ENCODE measurements at regions not wholly inside any gene's neighbourhood (a gene's known extent, or its start where the extent isn't known, plus 50 kb on each side); places are given as distances from the start of the nearest gene placed in this dataset.

DNA sequence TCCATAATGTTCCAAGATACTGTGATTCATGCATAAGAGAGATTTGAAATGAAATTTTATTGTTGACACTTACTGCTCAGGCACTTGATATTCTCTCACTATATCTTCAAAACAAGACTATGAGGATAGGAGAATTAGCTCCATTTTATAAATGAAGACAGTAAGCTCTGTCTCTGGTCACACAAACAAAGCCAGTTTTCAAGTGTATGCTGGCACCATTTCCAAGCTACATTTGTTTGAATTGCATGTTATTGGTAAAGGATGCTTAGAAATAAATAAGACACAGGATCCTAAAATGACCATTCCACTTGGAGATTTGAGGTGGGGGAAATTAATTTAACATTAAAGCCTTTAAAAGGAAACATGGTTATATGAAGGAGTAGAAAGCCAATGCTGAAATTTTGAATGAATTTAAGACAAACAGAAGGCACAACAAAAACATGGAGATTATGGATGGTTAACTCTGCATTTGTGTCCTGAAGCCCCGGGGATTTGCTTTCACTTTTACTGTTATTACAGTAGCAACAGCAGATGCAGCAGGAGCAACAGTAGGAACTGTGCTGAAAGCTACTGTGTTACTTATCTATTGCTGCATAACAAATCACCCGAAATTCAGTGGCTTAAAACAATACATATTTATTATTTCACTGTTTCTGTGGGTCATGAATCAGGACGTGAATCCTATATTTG, 79.7 kb upstream of the ASTN2 start:
- ATAC-seq (no peak), DNase-seq (no peak)
- intact Hi-C loops (cut with DNase I) = no loop called here

DNA sequence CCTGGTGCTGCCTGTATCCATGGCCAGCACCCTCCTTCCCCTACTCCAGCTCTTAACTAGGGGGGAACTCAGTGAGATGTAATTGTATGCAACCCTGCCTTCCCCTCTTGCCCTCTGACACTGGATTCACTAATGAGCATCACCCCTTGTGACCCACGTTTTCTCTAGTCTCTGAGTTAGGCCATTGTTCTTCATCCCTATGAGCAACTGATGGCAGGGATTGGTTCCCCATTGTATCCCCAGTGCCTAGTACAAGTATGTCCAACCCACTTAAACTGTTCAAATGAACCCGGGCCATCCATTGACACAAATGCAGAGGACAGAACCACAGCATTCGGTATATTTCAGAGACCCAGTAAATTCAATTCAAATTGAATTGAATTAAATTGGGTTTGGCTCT, 77.6 kb upstream of the ASTN2 start:
- ATAC-seq (no peak), DNase-seq (no peak)
- intact Hi-C loops (cut with DNase I) = no loop called here

DNA sequence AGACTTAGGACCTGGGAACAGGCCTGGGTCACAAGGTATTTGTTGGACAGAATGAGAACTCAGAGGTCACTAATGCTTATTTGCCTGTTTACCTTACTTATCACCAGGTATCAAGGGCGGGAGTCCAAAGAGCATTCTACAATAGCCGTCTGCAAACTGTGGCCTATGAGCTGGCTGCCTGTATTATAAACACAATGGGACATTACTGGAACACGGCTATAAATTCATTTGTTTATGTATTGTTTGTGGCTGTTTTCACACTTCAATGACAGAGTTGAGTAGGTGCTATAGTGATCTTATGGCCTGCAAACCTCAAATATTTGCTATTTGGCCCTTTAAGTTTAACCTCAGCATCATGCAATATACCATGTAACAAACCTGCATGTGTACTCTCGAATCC, 76.6 kb upstream of the ASTN2 start:
- DNase-seq = no peak
- intact Hi-C loops (cut with DNase I) = no loop called here
- no peak for ATAC-seq

DNA sequence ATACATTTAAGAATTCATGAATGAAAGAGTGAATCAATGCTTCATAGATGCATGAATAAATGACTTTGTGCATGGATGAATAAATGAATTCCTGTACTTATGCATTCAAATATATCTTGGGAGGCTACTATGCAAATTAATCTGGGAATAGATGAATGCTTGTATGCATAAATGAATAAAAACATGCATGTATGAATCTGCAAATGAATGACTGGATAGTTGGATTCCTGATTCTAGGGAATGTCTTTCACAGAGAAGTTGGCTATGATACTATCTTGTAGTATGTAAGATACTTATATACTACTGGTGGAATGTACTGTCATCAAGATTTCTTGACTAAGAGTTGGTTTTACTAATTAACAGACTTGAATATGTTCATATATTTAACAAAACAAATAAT, 75.3 kb upstream of the ASTN2 start:
- no peak for ATAC-seq
- intact Hi-C loops (cut with DNase I) = no loop called here
- DNase-seq = no peak

DNA sequence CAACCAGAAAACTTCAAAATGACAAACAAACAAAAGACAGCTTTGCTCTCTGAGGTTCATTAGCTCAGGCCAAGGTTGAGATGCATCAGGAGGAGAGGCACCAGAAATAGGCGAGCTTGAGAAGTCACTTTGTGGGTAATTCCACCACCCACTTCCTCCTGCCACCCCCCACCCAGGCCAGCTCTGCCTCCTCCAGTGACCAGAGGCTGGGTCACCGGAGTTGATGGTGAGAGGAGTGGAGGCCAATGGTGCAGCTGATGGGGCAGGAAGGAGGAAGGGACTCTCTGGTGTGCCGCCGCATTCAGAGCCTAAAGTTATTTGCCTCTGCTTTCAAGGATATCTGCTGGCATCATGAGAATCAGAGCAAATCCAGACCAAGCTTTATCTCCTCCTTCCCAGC, 73.8 kb upstream of the ASTN2 start:
- ATAC-seq = no peak
- intact Hi-C loops (cut with DNase I) = no loop called here
- no peak for DNase-seq

DNA sequence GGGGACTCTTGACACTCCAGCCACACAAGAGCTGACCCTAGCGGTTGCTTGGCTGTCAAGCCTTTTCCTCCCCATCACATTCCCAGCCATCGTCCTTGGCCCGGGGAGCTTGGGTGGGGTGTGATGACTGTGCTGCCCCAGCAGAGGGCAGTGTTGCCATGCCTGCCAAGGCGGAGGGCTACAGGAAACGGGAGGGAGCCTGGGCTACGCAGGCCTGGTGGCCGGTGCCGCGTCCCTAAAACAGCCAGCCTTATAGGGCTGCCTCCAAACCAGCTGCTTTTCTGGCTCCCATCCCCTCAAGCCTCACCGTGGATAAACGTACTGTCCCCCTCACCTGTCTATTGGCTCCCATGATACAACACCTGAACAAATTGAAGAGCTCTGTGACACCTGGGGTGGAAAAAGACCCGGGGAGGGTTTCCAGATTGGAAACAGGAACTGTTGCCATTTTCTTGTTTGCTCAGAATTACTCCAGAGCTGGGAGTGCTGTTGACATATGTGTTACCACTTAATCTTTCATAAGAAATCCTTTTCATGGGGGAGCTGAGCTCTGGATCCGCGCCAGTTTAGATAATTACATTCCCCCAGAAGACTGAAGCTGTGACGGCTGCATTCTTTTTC, 72.8 kb upstream of the ASTN2 start:
- DNase-seq (peak; percentile 69), ATAC-seq (peak; percentile 89 to 96)
- intact Hi-C loops (cut with DNase I) = loop anchor here in 1 of 2 donors (1.0 kb wide), 1 partner anchor 71 kb away; no protein-coding TSS in a partner anchor

DNA sequence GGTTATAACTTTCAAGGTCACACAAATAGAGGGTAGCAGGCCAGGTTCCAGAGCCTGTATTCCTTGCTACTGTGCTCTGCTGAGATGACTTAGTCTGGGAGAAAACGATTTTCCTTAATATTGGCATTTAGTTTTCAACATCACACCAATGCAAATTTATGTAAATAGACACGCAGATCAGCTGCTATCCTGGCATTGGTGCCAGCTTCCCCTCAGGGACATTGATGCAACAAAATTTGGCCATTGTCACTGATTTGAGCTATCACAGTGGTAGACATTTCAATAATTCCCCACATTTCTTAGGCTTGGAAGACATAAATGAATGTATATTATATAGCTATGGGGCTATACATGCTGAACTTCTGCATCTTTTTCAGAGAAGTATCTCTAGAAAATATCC, 71.6 kb upstream of the ASTN2 start:
- intact Hi-C loops (cut with DNase I) = no loop called here
- no peak for DNase-seq
- no peak for ATAC-seq

DNA sequence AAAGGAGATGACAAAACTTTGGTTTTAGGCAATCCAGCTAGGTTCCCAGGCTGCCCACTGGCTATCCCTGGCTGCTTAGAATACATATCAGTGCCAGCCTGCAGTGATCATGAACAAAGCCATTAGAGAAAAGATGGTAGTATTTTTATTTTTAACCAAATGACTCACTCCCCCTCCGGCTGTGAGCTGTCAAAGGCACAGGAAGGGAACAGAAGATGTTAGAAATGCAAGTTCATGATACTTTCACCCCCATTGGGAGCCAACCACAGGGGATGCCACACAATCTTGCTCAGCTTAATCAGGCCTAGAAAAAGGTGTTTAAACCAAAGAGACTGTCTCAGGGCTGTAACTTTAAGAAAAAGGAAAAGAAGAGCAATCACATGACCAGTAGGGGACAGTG, 70.3 kb upstream of the ASTN2 start:
- DNase-seq (no peak), ATAC-seq (no peak)
- intact Hi-C loops (cut with DNase I) = no loop called here

DNA sequence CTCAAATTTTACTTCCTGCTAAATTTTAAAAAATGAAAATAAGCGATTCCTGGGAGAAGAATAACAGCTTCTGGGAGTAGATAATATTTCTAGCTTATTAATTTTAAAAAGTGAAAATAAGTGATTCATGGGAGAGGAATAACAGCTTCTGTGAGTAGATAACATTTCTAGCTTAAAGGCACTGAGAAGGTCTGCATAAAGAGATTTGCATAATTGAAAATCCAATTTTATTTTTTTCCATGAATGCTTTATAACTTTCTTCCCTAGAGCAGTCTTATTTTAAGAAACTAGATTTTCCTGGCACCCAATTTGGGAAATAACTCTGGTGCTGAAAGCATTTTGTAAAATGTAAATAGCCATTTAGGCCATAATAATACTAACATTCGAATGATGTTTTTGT, 65.9 kb upstream of the ASTN2 start:
- ATAC-seq = no peak
- no peak for DNase-seq
- intact Hi-C loops (cut with DNase I) = no loop called here

DNA sequence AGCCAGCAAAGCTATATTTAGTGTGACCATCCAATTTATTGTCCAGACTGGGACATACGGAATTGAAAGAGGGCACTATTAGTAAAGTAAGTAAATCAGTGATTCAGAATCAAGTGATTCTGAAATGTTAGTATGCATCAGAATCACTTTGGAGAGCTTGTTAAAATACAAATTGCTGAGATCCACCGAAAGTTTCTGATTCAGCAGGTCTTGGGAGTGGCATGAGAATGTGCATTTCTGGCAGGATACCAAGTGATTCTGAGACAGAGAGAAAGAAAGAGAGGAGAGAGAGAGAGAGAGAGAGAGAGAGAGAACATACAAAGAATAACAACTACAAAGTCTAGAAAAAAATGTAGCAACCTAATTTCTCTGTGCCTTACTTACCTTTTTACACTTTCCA, 65.4 kb upstream of the ASTN2 start:
- DNase-seq (no peak), ATAC-seq (no peak)
- intact Hi-C loops (cut with DNase I) = no loop called here

DNA sequence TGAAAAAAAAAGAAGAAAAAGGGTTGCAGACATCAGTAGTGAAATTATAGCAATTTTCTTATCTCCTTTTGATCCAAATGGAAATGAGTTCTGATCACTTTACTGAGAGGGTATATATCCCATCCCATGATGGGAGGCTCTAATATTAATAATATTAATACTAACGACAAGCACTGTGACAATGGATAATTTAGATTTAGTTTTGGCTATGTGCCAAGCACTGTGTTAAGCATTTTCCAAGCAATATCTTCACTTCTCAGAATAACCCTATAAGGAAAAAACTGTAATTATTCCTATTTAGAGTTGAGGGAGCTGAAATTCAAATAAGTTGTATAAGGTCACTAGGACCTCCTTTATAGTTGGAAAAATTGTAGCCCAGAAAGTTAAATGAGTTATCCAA, 58.4 kb upstream of the ASTN2 start:
- intact Hi-C loops (cut with DNase I) = no loop called here
- no peak for ATAC-seq
- DNase-seq = no peak

DNA sequence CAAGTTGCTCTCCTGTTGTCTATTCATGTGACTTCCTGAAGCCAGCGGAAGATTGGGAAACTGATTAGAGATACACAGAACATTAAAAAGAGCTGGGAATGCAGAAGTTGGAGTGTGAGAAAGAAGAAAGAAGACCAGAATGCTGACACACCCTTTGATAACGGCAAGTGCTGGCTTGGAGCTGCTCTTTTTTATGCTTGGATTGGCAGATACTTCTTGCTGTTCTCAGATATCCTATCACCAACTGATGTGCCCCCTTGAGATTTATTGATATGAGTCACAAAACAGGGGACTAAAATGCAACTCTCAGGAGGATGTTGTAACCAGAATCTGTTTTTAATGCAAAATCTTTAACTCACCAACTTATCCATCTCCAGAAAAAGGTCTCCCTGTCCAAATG, 56.0 kb upstream of the ASTN2 start:
- intact Hi-C loops (cut with DNase I) = no loop called here
- DNase-seq (no peak), ATAC-seq (no peak)

DNA sequence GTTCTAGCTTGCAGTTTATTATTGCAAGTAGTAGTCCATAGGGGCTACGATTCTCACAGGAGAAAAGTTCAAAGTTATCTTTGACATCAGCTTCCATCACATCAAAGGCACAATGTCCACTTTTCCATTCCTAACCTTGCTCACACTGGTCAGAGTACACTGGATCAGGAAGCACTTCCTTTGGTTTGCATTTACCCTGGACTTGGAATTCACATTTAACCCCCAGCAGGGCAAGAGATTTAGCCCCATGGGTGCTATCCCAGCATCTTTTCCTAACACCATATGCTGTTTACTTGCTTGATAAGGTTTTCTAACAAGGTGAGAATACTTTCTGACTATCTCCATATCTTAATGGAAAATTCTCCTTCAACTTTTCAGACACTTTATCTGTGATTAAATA, 55.6 kb upstream of the ASTN2 start:
- ATAC-seq (no peak), DNase-seq (no peak)
- intact Hi-C loops (cut with DNase I) = no loop called here

DNA sequence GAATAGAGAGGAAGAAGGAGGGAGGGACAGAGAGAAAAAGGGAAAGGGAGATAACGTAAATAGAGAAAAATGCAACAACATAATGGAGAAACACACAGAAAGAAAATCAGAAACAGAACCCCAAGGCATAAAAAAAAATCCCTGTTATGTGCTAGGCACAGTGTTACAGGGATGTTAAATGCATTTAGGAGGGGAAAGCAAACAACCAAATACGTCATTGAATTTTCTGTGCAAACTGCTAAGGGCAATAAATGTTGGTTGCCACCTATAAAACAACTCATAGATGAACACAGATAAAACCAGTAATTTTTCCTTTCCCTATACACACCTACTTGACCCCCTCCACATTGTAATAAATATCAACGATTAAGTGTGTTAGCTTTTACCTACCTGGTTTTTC, 51.3 kb upstream of the ASTN2 start:
- intact Hi-C loops (cut with DNase I) = no loop called here
- ATAC-seq (no peak), DNase-seq (no peak)

DNA sequence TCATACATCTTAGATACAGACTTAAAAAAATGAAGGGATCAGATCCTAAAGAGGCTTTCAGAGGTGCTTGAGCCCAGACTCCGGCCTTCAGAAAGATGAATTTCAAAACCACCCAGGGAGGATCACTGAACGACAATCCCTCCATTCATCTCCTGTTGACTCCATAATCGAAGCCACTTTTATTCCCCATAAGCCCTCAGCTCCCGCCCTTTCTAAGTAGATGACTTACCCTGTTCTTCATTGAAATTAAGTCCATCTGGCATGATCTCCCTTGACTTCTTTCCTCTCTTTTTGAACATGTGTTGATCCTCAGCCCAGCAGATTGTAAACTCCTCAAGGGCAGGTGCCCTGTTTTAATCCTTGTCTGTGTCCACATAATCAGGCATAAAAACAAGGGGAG, 50.8 kb upstream of the ASTN2 start:
- intact Hi-C loops (cut with DNase I) = no loop called here
- ATAC-seq = no peak
- DNase-seq = no peak

DNA sequence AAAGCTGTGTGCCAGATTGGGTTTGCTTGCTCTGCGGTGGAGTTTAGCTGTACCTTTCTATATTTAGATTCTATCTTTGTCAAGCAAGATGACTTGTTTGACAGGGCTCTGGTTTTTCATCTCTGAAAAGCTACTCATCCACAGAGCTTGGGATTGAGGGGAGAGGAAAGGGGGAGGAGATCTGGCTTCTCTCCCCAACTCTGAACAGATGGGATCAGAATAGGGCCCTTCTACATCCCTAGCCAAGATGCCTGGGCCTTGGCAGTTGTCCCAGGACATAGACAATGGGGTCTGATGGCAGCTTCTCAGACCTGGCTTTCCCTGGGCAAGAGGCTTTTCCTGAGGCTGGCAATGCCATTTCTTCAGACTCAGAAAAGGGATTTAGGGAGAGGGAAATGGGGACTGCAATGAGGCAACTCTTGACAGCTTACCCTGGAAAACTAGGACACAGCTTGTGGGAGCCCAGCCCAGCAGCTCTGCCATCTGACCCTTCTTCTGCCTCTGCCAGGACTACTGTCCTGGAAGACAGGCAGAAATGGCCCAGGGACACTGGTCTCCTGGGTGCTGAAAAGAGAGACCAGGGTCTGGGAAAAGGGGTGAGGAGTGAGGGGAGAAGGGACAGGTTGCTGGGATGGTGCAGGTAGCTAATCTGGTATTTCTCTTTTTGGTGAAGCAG, 50.2 kb upstream of the ASTN2 start:
- intact Hi-C loops (cut with DNase I) = no loop called here
- ATAC-seq (peak in 1 of 2 donors; percentile 24), DNase-seq (no peak)

All from left cardiac atrium (tissue), 4 donors.